Testis (tissue), 2 donors: ENCODE measurements at regions not wholly inside any gene's neighbourhood (a gene's known extent, or its start where the extent isn't known, plus 50 kb on each side); places are given as distances from the start of the nearest gene placed in this dataset.
"Not testable (repeated sequence)": the region's sequence is repeated elsewhere in the genome, so short reads cannot be mapped to it uniquely, and the experiment has no call there.

Source experiments
- DNase-seq: peaks from one replicate; pipeline ENCODE4 v3.0.0-alpha.2; 2019
- H3K27ac ChIP-seq, 2 donors: fragments of 200-600 bp; sonication (generic); one replicate each; pipeline ENCODE4 v1.5.1; 2019
- H3K27me3 ChIP-seq: fragments of 200-600 bp; sonication (generic); one replicate; pipeline ENCODE4 v1.5.1; 2019
- H3K36me3 ChIP-seq: fragments of 200-600 bp; sonication (generic); one replicate; pipeline ENCODE4 v1.5.1; 2017; ENCODE audit warnings: low read depth; ENCODE audit errors: missing control alignments
- H3K4me1 ChIP-seq: fragments of 200-600 bp; sonication (generic); one replicate; pipeline ENCODE4 v1.5.1; 2019
- H3K4me3 ChIP-seq, 2 donors: fragments of 200-600 bp; sonication (generic); one replicate each; pipeline ENCODE4 v1.5.1; 2017 to 2019
- H3K9me3 ChIP-seq: fragments of 200-600 bp; sonication (generic); one replicate; pipeline ENCODE4 v1.5.1; 2017
- POLR2A ChIP-seq: fragments of 450-650 bp; IDR thresholded peaks from one replicate; pipeline ENCODE4 v1.6.1; 2017; ENCODE audit warnings: antibody characterized with exemption, mild to moderate bottlenecking, moderate library complexity
- WGBS, 2 donors: methylation state at CpG; one replicate each; pipeline ENCODE4 v1.1.5; 2018; 5-methylcytosine and 5-hydroxymethylcytosine counted together
- intact Hi-C: fragments of 100-400 bp; cut with DNase I; formaldehyde crosslinking; loops from one replicate; pipeline ENCODE4 v1.15.1; 2023; ENCODE audit warnings: low total_unique reads
- TF ChIP-seq, protein P1 (sequence below), 3 experiments: fragments of 450-650 bp in 2 of 3; fragments of 200-600 bp in 1 of 3; sonication (generic) in 1 of 3; IDR thresholded peaks; one replicate each; pipeline ENCODE4 v1.5.1; 2016 to 2019; ENCODE audit warnings: antibody characterized with exemption in 3 of 3, mild to moderate bottlenecking in 2 of 3, moderate library complexity in 1 of 3

DNA sequence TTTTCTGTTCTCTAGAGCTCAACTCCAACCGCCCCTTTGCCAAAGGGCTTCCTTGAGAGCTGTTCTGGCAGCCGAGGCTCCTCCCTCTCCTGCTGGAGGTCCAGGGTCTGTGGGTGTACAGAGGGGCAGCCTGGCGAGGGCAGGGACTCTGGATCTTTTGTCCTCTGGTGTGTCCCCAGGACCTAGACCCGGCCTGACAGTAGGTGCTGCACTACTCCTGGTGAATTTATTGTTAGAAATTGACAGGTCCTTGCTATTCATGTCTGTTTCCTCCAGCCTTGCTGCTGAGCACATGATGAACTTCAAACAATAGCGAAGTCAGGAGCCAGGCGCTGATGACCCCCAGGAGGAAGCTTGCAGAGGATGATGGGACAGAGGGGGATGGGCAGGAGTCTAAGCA is 234.7 kb upstream of the SULF2 start:
- H3K4me3 ChIP-seq: no peak overlapping the region
- no peak for DNase-seq
- WGBS, 2 donors: 97% methylated on average over 5 to 6 of the region's 6 CpGs
- no peaks in the 10 kb centered on the region for H3K9me3 ChIP-seq
- no peaks in the 10 kb centered on the region for H3K27me3 ChIP-seq
- TF ChIP-seq POLR2A: no peak
- TF ChIP-seq, protein P1, sequence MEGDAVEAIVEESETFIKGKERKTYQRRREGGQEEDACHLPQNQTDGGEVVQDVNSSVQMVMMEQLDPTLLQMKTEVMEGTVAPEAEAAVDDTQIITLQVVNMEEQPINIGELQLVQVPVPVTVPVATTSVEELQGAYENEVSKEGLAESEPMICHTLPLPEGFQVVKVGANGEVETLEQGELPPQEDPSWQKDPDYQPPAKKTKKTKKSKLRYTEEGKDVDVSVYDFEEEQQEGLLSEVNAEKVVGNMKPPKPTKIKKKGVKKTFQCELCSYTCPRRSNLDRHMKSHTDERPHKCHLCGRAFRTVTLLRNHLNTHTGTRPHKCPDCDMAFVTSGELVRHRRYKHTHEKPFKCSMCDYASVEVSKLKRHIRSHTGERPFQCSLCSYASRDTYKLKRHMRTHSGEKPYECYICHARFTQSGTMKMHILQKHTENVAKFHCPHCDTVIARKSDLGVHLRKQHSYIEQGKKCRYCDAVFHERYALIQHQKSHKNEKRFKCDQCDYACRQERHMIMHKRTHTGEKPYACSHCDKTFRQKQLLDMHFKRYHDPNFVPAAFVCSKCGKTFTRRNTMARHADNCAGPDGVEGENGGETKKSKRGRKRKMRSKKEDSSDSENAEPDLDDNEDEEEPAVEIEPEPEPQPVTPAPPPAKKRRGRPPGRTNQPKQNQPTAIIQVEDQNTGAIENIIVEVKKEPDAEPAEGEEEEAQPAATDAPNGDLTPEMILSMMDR (IDR thresholded peaks at IDR 0.05): no peak
- no peaks in the 10 kb centered on the region for H3K36me3 ChIP-seq
- H3K4me1 ChIP-seq: no peaks in the 10 kb centered on the region
- intact Hi-C loops: no loop called here
- H3K27ac ChIP-seq: no peak overlapping the region

DNA sequence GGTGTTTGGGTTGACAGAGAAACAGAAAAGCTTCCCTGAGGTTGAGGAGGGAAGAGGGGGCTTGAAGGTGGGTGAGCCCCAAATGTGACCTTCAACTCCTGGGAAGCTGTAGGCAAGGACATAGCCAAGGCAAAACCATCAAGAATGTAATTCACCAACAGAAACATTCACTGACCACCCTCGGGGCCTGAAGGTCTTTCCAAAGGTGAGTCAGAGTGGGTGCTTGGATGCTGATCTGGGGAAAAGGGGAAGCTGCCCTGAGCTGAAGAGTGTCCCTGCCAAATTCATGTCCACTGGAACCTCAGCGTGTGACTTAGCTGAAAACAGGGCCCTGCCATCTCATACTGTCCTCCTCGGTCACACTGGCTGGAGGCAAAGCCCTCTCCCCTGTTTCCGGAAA is 234.2 kb upstream of the SULF2 start:
- no peak overlapping the region for H3K27ac ChIP-seq
- H3K36me3 ChIP-seq: no peaks in the 10 kb centered on the region
- no peak for DNase-seq
- 92 to 94% methylated on average over 4 of the region's 4 CpGs for WGBS, 2 donors
- no peaks in the 10 kb centered on the region for H3K9me3 ChIP-seq
- TF ChIP-seq, protein P1 (IDR thresholded peaks at IDR 0.05): no peak
- TF ChIP-seq POLR2A: no peak
- intact Hi-C loops: no loop called here
- H3K4me1 ChIP-seq: no peaks in the 10 kb centered on the region
- no peak overlapping the region for H3K4me3 ChIP-seq
- H3K27me3 ChIP-seq: no peaks in the 10 kb centered on the region

DNA sequence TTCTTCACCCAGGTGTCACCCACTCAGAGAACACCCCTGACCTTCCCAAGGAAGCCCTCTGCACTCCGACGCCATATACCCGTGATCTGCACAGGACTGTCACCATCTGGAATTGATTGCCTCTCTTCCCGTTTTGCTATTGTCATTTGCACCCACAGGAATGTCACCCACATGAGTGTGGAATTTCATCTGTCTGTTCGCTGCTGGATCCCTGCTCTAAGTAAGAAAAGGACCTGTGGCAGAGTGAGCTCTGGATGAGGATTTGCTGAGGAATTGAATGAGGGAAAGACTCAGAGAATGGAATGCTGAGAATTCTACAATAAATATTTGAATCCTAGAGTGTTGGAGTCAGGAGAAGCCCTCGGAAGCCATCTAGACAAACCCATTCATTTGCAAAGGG is 233.6 kb upstream of the SULF2 start:
- DNase-seq, H3K4me1 ChIP-seq, intact Hi-C loops, H3K4me3 ChIP-seq, H3K36me3 ChIP-seq, H3K9me3 ChIP-seq, H3K27ac ChIP-seq, H3K27me3 ChIP-seq: not testable (repeated sequence)
- 74 to 90% methylated on average over 6 of the region's 6 CpGs for WGBS, 2 donors

DNA sequence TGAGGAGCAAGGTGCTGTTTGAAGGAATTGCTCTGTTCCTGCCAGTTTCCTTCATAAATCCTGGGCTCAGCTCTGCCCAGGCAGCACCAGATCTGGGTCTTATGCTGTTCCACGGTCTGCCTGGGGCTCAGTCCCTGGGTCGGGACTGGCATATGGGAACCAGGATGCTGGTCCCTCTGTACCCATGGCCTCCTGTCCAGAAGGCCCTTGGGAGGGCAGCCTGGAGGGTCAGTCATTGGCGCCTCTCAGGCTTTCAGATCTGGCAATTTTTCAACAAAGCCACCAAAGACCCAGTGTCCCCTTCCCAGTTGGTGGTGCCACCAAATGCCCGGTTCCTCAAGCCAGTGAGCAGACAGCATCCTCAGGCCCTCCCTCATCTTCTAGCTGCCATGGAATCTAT is 232.7 kb upstream of the SULF2 start:
- Histone ChIP-seq H3K27me3 (no peaks in the 10 kb centered on the region), H3K4me3 (no peak overlapping the region), H3K4me1 (no peaks in the 10 kb centered on the region), H3K36me3 (no peaks in the 10 kb centered on the region), H3K9me3 (no peaks in the 10 kb centered on the region), H3K27ac (no peak overlapping the region)
- no peak for TF ChIP-seq POLR2A
- TF ChIP-seq, protein P1 (IDR thresholded peaks at IDR 0.05): no peak
- DNase-seq: no peak
- 49 to 79% methylated on average over 3 to 4 of the region's 4 CpGs for WGBS, 2 donors
- intact Hi-C loops: no loop called here

DNA sequence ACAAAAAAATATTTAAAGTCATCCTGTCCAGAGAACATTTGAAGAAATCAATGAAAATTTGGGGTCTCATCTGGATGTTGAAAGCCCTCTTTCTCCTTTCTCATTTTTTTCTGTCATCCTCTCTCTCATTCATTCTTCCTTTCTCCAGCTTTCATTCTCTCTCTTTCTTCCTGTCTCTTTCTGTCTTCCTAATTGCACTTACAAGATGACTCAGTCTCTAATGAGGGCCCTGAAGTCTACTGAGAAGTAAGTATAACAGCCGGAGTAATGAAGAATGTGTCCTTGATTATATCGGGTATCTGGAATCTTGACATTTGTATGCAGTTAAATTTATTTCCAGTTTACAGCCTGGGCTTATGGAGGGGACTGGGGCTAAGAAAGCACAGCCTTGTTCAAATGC is 232.2 kb upstream of the SULF2 start:
- no peak overlapping the region for H3K27ac ChIP-seq
- intact Hi-C loops: no loop called here
- H3K4me3 ChIP-seq: no peak overlapping the region
- WGBS, 2 donors: 44 to 48% methylated on average over 2 of the region's 2 CpGs
- no peak for DNase-seq
- no peaks in the 10 kb centered on the region for H3K27me3 ChIP-seq
- no peaks in the 10 kb centered on the region for H3K4me1 ChIP-seq
- H3K36me3 ChIP-seq: no peaks in the 10 kb centered on the region
- no peaks in the 10 kb centered on the region for H3K9me3 ChIP-seq
- TF ChIP-seq, protein P1 (IDR thresholded peaks at IDR 0.05): no peak
- no peak for TF ChIP-seq POLR2A
